Esophagus muscularis mucosa (tissue), 3 donors: ENCODE measurements at regions not wholly inside any gene's neighbourhood (a gene's known extent, or its start where the extent isn't known, plus 50 kb on each side); places are given as distances from the start of the nearest gene placed in this dataset.

ENCODE experiments used
- POLR2A ChIP-seq: fragments of 450-650 bp; IDR thresholded peaks from one replicate; pipeline ENCODE4 v1.6.1; 2017; ENCODE audit warnings: antibody characterized with exemption, moderate library complexity, mild to moderate bottlenecking, low read depth
- POLR2AphosphoS5 ChIP-seq, 2 donors: sonication (generic); formaldehyde crosslinking; IDR thresholded peaks; one replicate each; pipeline ENCODE4 v1.6.1; 2017; ENCODE audit warnings: antibody characterized with exemption in 2 of 2
- TF ChIP-seq, protein P1 (sequence below), 3 experiments: fragments of 200-600 bp in 2 of 3; fragments of 450-650 bp in 1 of 3; sonication (generic) in 2 of 3; IDR thresholded peaks; one replicate each; pipeline ENCODE4 v1.5.1; 2017 to 2019; ENCODE audit warnings: antibody characterized with exemption in 3 of 3, mild to moderate bottlenecking in 2 of 3, moderate library complexity in 1 of 3

DNA sequence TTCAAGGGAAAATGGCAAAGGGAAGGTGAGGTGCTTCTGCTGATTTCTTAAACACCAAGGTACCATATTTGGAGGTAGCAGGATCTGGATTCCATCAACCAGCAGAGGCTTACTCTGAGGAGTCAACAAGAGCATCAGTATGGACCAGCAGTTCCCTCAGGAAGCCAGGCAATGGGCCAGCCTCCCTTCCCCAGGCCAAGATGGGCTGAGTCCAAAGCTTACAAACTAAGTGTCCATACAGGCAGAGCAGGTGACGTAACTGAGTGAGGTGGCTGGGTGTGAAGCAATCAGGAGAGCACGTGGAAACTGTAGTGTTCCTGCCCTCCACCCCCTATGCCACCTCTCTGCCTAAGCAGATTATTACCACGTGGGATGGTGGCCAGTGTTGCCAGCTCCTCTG is 134.2 kb upstream of the HNRNPA3 start:
- TF ChIP-seq POLR2A (no peak), POLR2AphosphoS5 (IDR thresholded peaks at IDR 0.05) (peak in 1 of 2 donors; percentile 53)
- TF ChIP-seq, protein P1, sequence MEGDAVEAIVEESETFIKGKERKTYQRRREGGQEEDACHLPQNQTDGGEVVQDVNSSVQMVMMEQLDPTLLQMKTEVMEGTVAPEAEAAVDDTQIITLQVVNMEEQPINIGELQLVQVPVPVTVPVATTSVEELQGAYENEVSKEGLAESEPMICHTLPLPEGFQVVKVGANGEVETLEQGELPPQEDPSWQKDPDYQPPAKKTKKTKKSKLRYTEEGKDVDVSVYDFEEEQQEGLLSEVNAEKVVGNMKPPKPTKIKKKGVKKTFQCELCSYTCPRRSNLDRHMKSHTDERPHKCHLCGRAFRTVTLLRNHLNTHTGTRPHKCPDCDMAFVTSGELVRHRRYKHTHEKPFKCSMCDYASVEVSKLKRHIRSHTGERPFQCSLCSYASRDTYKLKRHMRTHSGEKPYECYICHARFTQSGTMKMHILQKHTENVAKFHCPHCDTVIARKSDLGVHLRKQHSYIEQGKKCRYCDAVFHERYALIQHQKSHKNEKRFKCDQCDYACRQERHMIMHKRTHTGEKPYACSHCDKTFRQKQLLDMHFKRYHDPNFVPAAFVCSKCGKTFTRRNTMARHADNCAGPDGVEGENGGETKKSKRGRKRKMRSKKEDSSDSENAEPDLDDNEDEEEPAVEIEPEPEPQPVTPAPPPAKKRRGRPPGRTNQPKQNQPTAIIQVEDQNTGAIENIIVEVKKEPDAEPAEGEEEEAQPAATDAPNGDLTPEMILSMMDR (IDR thresholded peaks at IDR 0.05), result no peak
